Mesothelial cell of epicardium (in vitro differentiated cells): ENCODE measurements at regions not wholly inside any gene's neighbourhood (a gene's known extent, or its start where the extent isn't known, plus 50 kb on each side); places are given as distances from the start of the nearest gene placed in this dataset.

Experiments used
- DNase-seq, 2 experiments: peaks; one replicate each; pipeline ENCODE4 v3.0.0; 2021; ENCODE audit warnings: low spot score in 2 of 2; ENCODE audit not compliant: unreplicated experiment in 2 of 2
- H3K27ac Mint-ChIP-seq: 2 replicates; pipeline ENCODE4 v1.8.0; 2021; ENCODE audit warnings: mixed read lengths
- H3K27me3 Mint-ChIP-seq: 2 replicates; pipeline ENCODE4 v1.8.0; 2021; ENCODE audit warnings: low read depth, mixed read lengths
- H3K36me3 Mint-ChIP-seq: 2 replicates; pipeline ENCODE4 v1.8.0; 2021; ENCODE audit warnings: mixed read lengths
- H3K4me1 Mint-ChIP-seq: 2 replicates; pipeline ENCODE4 v1.8.0; 2021; ENCODE audit warnings: mixed read lengths
- H3K4me3 Mint-ChIP-seq: 2 replicates; pipeline ENCODE4 v1.8.0; 2021; ENCODE audit warnings: mild to moderate bottlenecking, moderate library complexity, mixed read lengths
- H3K9me3 Mint-ChIP-seq: 2 replicates; pipeline ENCODE4 v1.8.0; 2021; ENCODE audit warnings: mixed read lengths
- TF ChIP-seq, protein P1 (sequence below): fragments of 200-600 bp; sonication (generic); IDR thresholded peaks from one replicate; pipeline ENCODE4 v1.5.0; 2021; ENCODE audit warnings: antibody characterized with exemption; ENCODE audit not compliant: unreplicated experiment

DNA sequence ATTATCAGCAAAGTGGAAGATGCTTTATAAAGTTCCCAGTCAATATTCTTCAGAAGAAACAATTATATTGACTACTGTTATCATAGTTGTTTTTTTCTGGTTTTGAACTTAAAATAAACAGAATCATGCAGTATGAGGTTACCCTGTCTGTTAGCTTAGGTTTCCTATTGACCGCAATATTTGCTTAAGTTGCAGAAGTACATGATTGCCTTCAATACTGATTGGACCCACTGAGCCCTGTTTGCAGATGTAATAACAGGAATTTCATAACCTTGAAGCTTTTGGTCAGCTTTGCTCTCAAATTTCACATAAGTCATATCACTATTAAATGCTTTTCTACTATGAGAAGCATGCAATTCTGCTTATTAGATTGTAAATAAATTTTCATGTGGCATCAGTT, 229.1 kb upstream of the FSTL5 start:
- no peaks in the 10 kb centered on the region for H3K27me3 Mint-ChIP-seq
- TF ChIP-seq, protein P1, sequence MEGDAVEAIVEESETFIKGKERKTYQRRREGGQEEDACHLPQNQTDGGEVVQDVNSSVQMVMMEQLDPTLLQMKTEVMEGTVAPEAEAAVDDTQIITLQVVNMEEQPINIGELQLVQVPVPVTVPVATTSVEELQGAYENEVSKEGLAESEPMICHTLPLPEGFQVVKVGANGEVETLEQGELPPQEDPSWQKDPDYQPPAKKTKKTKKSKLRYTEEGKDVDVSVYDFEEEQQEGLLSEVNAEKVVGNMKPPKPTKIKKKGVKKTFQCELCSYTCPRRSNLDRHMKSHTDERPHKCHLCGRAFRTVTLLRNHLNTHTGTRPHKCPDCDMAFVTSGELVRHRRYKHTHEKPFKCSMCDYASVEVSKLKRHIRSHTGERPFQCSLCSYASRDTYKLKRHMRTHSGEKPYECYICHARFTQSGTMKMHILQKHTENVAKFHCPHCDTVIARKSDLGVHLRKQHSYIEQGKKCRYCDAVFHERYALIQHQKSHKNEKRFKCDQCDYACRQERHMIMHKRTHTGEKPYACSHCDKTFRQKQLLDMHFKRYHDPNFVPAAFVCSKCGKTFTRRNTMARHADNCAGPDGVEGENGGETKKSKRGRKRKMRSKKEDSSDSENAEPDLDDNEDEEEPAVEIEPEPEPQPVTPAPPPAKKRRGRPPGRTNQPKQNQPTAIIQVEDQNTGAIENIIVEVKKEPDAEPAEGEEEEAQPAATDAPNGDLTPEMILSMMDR, result no peak
- no peak overlapping the region for H3K27ac Mint-ChIP-seq
- H3K36me3 Mint-ChIP-seq, result no peaks in the 10 kb centered on the region
- H3K4me1 Mint-ChIP-seq, result peaks cover 1% of the 10 kb centered on the region
- H3K9me3 Mint-ChIP-seq, result peaks cover 11% of the 10 kb centered on the region
- DNase-seq, result no peak
- no peak overlapping the region for H3K4me3 Mint-ChIP-seq

DNA sequence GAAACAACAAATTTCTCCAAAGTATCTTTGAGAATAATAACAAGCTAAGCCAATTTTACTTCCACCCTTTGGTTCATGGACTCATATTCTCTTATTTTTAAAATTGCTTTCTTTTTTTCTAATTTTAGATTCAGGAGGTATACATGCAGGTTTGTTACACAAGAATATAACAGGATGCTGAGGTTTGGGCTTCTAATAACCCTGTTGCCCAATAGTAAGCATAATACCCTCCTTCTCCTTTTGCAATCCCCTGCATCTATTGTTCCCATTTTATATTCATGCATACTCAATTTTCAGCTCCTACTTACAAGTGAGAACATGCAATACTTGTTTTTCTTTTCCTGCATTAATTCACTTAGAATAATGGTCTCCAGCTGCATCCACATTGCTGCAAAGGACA, 202.3 kb upstream of the FSTL5 start:
- Mint-ChIP-seq H3K27me3 (no peaks in the 10 kb centered on the region), H3K4me3 (no peak overlapping the region), H3K4me1 (no peaks in the 10 kb centered on the region), H3K27ac (no peak overlapping the region), H3K36me3 (no peaks in the 10 kb centered on the region), H3K9me3 (no peaks in the 10 kb centered on the region)
- no peak for DNase-seq
- TF ChIP-seq, protein P1, result no peak

DNA sequence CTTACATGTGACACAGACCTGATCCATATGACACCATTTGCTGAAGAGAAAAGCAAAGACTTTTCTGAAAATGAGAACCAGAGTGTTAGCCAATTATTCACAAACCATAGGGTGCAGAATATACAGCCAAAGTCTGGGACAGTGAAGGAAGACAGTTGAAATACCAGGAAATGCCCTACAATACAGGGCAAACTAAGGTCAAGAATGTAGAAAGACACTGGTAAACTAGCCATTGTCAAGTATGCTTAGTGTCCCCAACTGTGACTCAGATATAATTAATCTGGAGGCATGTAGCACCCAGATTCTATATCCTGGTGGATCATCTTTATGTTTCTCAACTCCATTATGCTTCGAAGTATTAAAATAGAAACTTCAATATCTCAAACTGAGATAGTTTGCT, 200.9 kb upstream of the FSTL5 start:
- no peak overlapping the region for H3K27ac Mint-ChIP-seq
- no peaks in the 10 kb centered on the region for H3K4me1 Mint-ChIP-seq
- TF ChIP-seq, protein P1, result no peak
- no peak overlapping the region for H3K4me3 Mint-ChIP-seq
- no peak for DNase-seq
- no peaks in the 10 kb centered on the region for H3K36me3 Mint-ChIP-seq
- no peaks in the 10 kb centered on the region for H3K27me3 Mint-ChIP-seq
- no peaks in the 10 kb centered on the region for H3K9me3 Mint-ChIP-seq

GRCh38 chr4:162360369-162361149, 196.8 kb upstream of the FSTL5 start:
- Mint-ChIP-seq H3K9me3 (no peaks in the 10 kb centered on the region), H3K4me1 (peaks cover 5% of the 10 kb centered on the region), H3K27me3 (no peaks in the 10 kb centered on the region), H3K4me3 (no peak overlapping the region), H3K27ac (no peak overlapping the region), H3K36me3 (no peaks in the 10 kb centered on the region)
- no peak for DNase-seq
- TF ChIP-seq, protein P1, result no peak

- Mint-ChIP-seq H3K9me3 (no peaks in the 10 kb centered on the region), H3K4me1 (peaks cover 5% of the 10 kb centered on the region), H3K4me3 (no peak overlapping the region), H3K36me3 (no peaks in the 10 kb centered on the region), H3K27me3 (no peaks in the 10 kb centered on the region), H3K27ac (no peak overlapping the region)
- DNase-seq, result no peak
- TF ChIP-seq, protein P1, result no peak
Measured at GRCh38 chr4:162356181-162356580, 192.4 kb upstream of the FSTL5 start.
